DND-41 (cell line): ENCODE measurements at regions not wholly inside any gene's neighbourhood (a gene's known extent, or its start where the extent isn't known, plus 50 kb on each side); places are given as distances from the start of the nearest gene placed in this dataset.

Source experiments
- ATAC-seq: fragments of 200-7000 bp; cut with Tn5 transposase; 3 replicates; pipeline ENCODE4 v1.9.1; 2021; ENCODE audit warnings: low read depth; ENCODE audit not compliant: insufficient read depth
- DNase-seq: peaks from one replicate; pipeline ENCODE4 v3.0.0-alpha.2; 2020
- H2AFZ ChIP-seq: 2 replicates; pipeline ENCODE4 v1.6.0; 2012; ENCODE audit warnings: low read depth, low read length
- H3K27ac ChIP-seq: 2 replicates; pipeline ENCODE4 v1.5.1; 2012; ENCODE audit warnings: low read length, inconsistent platforms
- H3K27me3 ChIP-seq: fragments of 200-600 bp; sonication (generic); 2 replicates; pipeline ENCODE4 v1.6.0; 2012; ENCODE audit warnings: low read length, mild to moderate bottlenecking, inconsistent platforms; ENCODE audit not compliant: insufficient read depth, poor library complexity
- H3K36me3 ChIP-seq: 2 replicates; pipeline ENCODE4 v1.5.1; 2012; ENCODE audit warnings: low read length, inconsistent platforms; ENCODE audit not compliant: insufficient read depth
- H3K4me1 ChIP-seq: 2 replicates; pipeline ENCODE4 v1.5.1; 2012; ENCODE audit warnings: mild to moderate bottlenecking, low read length; ENCODE audit not compliant: insufficient read depth
- H3K4me2 ChIP-seq: 2 replicates; pipeline ENCODE4 v1.6.0; 2012; ENCODE audit warnings: mild to moderate bottlenecking, moderate library complexity, low read length, inconsistent platforms; ENCODE audit not compliant: insufficient read depth
- H3K4me3 ChIP-seq, 2 experiments: fragments of 200-600 bp in 1 of 2; shearing (Covaris generic) in 1 of 2; 2 replicates each; pipeline ENCODE4 v1.5.1; 2012 to 2016; ENCODE audit warnings: inconsistent platforms in 2 of 2, low read length in 2 of 2, mild to moderate bottlenecking in 2 of 2, low read depth in 1 of 2, moderate library complexity in 1 of 2
- H3K79me2 ChIP-seq: 2 replicates; pipeline ENCODE4 v1.6.0; 2012; ENCODE audit warnings: low read length, inconsistent platforms; ENCODE audit not compliant: insufficient read depth
- H3K9ac ChIP-seq: 2 replicates; pipeline ENCODE4 v1.6.0; 2012; ENCODE audit warnings: low read depth, mild to moderate bottlenecking, inconsistent platforms, low read length, moderate library complexity
- H3K9me3 ChIP-seq: 2 replicates; pipeline ENCODE4 v1.5.1; 2012; ENCODE audit warnings: low read length, moderate library complexity, mild to moderate bottlenecking, inconsistent platforms; ENCODE audit not compliant: insufficient read depth, severe bottlenecking
- H4K20me1 ChIP-seq: 2 replicates; pipeline ENCODE4 v1.6.0; 2012; ENCODE audit warnings: low read length; ENCODE audit not compliant: insufficient read depth
- CTCF ChIP-seq: IDR thresholded peaks from 2 replicates; pipeline ENCODE4 v1.5.1; 2012; ENCODE audit warnings: borderline replicate concordance, low read length, moderate library complexity, mild to moderate bottlenecking; ENCODE audit not compliant: poor library complexity, severe bottlenecking; ENCODE audit errors: extremely low read depth
- EZH2 ChIP-seq: IDR thresholded peaks from 3 replicates; pipeline ENCODE4 v1.6.1; 2012; ENCODE audit warnings: borderline replicate concordance, low read depth, mild to moderate bottlenecking, moderate library complexity, low read length, inconsistent platforms; ENCODE audit not compliant: severe bottlenecking

GRCh38 chr7:110612680-110613079 lies 478.2 kb upstream of the LRRN3 start:
- no peak overlapping the region for H3K4me3 ChIP-seq
- no peak overlapping the region for H3K9ac ChIP-seq
- no peak overlapping the region for H3K4me2 ChIP-seq
- H3K4me1 ChIP-seq, result peaks cover 12% of the 10 kb centered on the region
- H4K20me1 ChIP-seq, result no peaks in the 10 kb centered on the region
- TF ChIP-seq EZH2 (no peak), CTCF (no peak)
- no peaks in the 10 kb centered on the region for H3K36me3 ChIP-seq
- H3K27ac ChIP-seq, result no peak overlapping the region
- DNase-seq (no peak), ATAC-seq (no peak)
- H2AFZ ChIP-seq, result no peak overlapping the region
- no peaks in the 10 kb centered on the region for H3K79me2 ChIP-seq
- H3K27me3 ChIP-seq, result no peaks in the 10 kb centered on the region
- no peaks in the 10 kb centered on the region for H3K9me3 ChIP-seq
